GM18498 (cell line): ENCODE measurements at regions not wholly inside any gene's neighbourhood (a gene's known extent, or its start where the extent isn't known, plus 50 kb on each side); places are given as distances from the start of the nearest gene placed in this dataset.
A peak's percentile ranks its signal among the peaks of the same experiment; 100 is the strongest.
"Not testable (repeated sequence)": the region's sequence is repeated elsewhere in the genome, so short reads cannot be mapped to it uniquely, and the experiment has no call there.

ENCODE experiments used
- ATAC-seq: cut with Tn5 transposase; IDR thresholded peaks from one replicate; pipeline ENCODE4 v1.9.1; 2021; ENCODE audit warnings: mild to moderate bottlenecking, moderate library complexity; ENCODE audit not compliant: unreplicated experiment

DNA sequence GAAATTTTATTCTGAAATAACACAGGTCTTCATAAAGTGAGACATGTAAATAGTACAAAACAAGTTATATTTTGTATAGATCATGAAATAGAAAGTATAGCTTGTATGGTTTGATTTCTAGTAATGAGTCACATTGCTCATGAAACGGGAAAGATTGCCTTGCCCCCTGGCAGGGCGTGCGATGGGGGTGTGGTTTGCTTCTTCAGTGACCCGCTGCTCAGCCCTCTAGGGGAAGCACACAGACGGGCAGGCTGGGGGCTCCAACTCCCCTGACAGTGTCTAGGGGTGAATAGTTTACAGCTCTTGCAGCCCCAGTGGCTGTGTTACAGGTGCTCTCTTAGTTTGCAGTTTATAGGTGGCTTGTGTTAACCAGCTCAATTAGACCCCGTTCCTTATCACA lies 170.5 kb upstream of the RGS17 start:
- no peak for ATAC-seq

DNA sequence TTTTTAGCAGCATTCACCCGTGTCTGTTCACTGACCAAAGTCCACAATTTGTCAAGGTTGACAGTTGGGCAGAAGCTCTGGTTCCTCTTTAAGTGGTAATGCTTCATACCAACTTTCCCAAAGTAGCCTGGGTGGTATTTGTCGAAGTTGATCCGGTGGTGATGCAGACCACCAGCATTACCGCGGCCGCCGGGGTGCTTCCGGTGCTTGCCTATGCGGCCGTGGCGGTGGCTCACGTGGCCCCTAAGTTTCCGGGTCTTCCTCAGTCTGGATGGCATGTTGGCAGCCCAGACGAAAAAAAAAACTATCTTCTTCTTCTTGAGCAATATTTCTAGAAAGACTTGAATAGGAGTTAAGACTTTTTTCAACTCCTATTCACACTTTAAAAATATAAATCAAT lies 151.4 kb upstream of the RGS17 start:
- ATAC-seq = not testable (repeated sequence)

DNA sequence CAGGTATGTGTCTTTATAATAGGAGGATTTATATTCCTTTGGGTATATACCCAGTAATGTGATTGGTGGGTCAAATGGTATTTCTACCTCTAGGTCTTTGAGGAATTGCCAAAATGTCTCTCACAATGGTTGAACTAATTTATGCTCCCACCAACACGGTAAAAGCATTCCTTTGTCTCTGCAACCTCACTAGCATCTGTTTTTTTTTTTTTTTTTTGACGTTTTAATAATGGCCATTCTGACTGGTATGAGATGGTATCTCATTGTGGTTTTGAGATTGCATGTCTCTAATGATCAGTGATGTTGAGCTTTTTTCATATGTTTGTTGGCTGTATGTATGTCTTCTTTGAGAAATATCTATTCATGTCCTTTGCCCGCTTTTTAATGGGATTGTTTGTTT lies 144.9 kb upstream of the RGS17 start:
- ATAC-seq = no peak

DNA sequence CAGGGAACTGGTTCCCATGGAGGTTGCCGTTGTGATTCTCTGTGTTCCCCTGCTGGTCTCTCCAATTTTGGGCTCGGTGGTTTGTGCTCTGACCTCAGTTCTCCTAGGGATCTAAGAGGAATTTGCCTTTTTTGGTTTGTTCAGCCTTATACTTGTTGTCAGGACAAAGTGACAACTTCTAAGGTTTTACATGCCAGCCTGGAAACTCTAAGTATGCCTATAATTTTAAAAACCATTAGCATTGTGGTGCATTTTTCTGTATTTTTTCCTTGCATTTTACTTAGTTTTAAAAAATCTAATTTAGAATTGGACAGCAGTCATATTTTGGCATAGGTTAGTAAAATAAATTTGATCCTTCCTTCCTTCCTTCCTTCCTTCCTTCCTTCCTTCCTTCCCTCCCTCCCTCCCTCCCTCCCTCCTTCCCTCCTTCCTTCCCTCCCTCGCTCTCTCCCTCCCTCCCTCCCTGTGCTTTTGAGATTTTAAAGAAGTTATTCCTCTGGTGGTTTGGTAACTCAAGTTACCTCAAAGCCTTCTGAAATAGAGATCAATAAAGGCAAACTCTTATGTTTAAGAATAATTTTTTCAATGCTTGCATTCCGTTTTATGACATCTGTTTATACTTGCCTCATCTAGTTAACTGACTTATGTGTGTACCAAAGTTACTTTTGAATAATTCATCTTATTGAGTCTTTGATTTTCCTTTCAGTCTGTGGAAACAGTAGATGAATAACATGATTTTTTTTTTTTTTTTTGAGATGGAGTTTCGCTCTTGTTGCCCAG lies 141.3 kb upstream of the RGS17 start:
- no peak for ATAC-seq

DNA sequence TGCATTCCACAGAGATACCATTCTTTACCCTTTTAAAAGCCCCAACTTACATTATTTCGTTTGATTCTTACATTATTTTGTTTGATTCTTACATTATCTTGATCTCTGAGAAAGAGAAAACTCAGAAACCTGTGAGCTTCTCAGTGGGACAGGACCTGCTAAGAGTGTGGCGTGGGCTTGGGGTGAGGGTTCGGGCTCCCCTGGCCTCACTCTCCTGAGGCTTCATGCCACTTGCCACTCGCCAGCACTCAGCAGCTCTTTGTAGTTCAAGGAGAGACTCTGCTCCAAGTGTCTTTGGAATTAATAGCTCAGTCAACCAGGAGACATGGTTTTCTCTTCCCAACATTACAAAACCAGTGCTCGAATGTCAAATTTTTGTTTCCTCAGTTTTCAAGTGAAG lies 132.4 kb upstream of the RGS17 start:
- no peak for ATAC-seq

DNA sequence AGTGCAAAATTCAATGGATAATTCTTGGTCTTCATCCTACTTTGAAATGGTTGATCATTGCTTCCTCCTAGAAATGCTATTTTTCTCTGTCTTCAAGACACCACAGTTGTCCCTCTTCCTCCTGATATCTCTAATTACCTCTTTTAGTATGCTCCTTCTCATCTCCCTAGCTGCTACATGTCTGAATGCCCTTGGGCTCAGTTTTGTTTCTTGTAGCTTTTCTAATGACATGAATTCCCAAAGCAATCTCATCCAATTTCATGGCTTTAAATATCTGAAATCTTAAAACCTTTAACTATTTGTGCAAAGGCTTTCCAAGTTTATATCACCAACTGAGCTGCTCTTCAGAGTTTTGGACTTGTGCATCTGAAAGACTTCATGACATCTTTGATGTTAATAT lies 120.2 kb upstream of the RGS17 start:
- no peak for ATAC-seq

DNA sequence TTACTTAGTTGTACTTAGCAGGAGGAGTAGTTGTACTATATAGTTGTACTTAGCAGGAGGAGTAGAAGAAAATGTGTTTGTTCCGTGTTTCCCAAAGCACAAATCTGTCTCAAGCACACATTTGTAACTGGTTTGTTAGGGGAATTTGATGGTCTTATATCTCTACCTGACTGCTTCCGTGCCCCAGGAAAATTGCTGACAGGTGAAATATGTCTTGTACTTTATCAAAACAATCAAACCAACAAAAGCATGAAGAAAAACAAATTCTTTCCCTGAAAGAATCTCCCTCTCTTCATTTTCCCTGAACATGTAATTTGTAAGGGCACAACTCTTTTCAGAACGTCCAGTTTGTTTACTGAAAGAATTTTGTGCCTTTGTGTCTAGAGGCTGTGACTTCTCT lies 106.6 kb upstream of the RGS17 start:
- no peak for ATAC-seq

DNA sequence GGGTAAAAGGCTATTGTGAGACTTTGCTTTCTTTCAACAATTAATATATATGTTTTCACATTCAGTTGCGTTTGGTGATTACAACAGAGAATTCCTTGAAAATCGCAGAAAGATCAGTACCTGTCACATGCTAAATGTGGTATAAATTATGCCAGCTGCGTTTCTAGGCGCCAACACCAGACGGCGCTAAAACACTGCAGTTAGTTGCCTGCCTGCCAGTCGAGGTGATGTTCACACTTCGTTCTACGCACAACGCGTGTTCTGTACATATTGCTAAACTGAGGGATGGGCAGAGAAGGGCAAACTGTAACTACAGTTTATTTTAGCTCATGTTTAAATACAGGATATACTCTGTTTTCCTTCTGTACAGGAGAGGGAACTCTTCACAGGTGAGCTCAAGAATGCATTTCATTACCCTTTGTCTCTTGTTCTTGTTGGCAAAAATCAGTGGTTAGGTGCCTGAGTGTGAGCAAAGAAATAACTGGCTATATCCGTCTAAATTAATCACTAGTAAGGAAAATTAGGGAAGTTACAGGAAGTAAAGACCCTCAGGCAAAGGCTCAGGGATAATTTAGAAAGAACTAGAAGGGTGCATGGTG lies 100.1 kb upstream of the RGS17 start:
- peak; percentile 50 for ATAC-seq

DNA sequence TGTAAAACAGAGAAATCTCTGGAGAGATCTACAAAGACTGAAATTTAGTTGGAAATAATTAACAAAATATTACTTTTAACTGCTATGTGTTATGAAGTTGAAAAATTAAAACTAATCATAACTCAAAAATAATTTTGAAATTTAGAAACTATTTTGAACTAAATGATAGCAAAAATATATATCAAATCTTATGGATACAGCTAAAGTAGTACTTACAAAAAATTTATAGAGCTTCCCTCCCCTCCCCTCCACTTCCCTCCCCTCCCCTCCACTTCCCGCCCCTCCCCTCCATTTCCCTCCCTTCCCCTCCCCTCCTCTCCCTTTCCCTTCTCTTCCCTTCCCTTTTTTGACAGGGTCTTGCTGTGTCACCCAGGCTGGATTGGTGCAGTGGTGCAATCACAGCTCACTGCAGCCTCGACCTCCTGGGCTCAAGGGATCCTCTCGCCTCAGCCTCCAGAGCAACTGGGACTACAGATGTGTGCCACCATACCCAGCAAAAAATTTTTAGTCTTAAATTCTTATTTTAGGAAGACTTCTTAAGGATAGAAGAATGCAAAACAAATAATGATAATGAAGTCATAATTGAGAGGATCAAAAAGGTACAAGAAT lies 87.2 kb upstream of the RGS17 start:
- no peak for ATAC-seq

DNA sequence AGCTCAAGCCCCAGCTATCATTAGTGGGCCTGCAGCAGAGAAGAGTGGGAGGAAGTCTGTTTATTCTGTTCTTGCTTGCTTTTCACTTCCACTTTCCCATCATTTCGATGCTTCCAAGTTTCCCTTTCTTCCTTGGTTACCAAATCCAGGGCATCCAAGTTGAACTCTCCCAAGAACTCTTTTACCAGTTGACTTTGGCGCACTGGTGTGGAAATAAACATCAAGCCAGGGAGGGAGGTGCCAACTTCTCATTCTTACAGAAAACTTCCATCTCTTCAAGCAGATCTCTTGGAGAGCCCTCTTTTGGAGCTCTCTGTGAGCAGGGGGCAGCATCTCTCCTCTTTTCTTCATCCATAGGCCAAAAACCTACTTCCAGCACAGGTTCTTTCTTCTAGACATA lies 85.7 kb upstream of the RGS17 start:
- ATAC-seq = no peak

DNA sequence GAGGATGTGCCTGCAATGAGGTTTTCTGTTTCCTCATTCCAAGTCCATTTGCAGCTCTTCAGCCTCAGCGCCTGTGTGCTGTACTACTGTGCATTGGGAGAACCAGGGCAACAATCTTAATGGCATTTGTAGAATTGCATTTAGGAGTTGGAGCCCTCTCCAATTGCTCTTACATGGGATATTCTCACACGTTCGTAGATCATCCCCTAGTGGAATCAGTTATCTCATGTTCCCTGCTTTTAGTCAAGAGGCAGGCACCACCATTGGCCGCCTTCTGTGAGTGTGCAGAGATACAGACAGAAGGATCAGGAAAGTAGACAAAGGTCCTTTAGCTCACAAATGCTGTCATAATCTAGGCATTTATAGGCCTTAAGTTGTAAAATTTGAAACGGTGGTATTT lies 84.2 kb upstream of the RGS17 start:
- ATAC-seq = no peak

DNA sequence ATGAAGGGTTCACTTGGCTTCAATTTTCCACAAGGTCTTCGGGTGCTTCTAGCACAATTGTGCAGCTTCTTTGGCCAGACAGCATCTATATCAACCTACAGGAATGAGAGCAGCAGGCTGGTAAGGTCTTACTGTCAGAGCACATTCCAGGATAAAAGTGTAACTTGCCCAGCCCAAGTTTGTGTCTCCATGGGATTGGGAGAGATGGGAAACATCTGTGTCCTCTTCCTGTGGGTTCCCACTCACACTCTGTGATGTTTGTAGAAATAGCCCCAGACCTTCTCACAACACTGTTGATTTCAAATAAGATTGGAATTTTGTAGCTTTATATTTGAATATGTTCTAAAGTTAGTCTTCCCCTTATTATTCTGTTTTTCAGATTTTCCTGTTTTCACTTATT lies 83.4 kb upstream of the RGS17 start:
- no peak for ATAC-seq

DNA sequence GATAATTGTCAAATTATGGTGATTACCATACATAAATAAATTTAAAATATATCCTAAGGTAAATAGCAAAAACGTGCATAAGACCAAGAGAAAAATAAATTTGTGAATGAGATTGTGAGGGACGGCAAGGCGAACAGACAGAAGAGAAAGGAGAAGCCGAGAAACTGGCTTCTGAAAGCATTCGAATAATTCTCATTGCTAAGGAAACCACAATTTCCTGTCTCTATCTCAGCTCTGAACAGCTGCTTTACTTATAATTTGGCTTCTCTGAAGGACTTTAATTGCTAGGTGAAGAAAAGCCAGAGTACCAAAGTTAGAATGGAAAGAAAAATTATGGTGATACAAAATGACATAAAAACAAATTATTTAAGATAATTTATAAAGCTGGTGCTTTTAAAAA lies 79.0 kb upstream of the RGS17 start:
- ATAC-seq = peak; percentile 94

DNA sequence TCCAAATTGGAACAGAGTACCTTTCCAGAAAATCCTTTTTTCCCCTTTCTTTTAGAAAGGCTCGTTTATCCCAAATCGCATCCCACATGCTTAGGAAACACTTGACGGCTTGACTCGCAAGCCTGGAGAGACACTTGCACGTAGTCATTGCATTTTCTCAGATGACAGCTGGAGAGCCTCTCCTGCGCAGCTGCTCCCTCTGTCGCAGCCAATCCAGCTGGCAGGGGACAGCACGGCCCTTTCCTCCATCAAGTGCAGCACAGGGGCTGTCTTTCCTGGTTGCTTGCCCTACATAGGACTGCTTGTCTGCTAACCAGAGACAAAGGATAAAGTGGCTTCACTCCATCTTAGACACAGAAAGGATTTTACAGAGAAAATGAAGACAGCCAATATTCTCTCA lies 77.6 kb upstream of the RGS17 start:
- no peak for ATAC-seq

DNA sequence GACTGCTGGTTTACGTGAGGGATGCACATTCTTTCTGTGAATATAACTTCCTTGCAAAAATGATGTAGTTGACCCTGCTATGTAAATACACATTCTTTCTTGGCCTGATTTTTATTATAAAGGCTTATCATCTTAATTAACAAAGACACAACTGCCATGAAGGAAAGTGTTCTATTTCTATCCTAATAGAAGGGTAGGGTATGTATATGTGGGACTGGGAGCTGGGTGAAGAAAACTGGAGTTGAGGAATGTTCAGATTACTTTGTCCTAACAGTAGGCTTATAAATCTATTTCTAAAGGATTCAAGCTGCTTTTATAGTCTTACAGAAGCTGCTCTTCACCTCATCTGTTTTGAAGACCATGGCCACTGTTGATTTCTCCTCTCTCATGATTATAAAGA lies 76.5 kb upstream of the RGS17 start:
- ATAC-seq = no peak

DNA sequence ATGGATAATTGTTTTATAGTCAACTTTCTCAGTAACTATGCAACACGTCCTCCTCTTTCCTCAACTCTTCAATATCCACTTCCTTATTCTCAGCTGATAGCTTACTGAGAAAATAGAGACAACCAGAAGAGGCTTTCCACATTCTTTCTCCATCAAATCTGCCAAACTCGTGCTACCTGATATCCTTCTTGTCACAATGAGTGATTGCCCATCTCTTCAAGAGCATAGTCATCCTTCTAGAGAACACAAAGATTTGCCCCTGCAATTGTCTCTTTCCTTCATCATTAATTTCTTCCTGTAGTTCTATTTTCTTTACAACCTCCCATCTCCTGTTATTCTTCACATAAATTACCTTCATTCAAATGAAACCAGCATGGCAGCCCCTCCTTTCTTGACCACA lies 75.9 kb upstream of the RGS17 start:
- ATAC-seq = no peak

DNA sequence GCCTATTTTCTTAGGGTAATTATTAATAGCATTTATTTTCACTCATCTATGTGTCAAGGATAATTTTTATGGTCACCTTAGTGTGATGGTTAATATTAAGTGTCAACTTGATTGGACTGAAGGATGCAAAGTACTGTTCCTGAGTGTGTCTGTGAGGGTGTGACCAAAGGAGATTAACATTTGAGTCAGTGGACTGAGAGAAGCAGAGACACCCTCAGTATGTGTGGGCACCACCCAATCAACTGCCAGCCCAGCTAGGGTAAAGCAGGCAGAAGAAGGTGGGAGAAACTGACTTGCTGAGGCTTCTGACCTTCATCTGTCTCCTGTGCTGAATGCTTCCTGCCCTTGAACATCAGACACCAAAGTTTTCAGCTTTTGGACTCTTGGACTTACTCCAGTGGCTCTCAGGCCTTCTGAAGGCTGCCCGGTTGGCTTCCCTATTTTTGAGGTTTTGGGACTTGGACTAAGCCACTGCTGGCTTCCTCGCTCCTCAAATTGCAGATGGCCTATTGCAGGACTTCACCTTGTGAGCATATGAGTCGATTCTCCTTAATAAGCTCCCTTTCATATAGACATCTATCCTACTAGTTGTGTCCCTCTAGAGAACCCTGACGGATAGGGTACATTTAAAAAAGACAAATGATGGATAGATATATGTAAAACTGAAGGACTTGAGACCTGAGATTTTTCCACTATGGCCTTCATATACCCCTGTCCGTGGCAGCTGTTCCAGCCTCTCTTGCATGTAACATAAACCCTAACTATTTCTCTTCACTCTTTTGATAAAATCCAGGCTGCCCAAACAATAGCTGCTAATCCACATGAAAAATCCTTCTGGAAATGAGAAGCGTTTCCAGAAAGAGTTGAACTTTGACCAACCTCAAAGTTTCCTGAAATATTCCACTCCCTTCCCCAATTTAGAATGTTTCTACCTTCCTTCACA lies 62.1 kb upstream of the RGS17 start:
- ATAC-seq = no peak

DNA sequence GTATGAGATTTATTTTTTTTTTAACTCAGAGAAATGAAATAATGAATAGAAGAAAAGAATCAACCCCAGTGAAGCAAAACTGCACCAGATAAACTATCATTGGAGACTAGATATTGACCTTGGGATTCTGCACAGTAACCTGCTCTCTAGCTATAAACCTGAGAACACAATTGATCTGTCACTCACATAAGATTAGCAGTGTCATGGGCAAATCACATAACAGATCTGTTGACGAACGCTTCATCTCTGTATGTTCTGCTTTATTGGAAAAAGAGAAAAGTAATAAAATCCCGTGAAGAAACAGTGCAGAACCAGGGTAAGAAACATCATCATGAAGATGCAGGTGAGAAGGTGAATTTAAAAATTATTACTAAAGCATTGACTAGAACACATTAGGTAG lies 52.8 kb upstream of the RGS17 start:
- no peak for ATAC-seq
